Esophagus muscularis mucosa (tissue), 3 donors: ENCODE measurements at regions not wholly inside any gene's neighbourhood (a gene's known extent, or its start where the extent isn't known, plus 50 kb on each side); places are given as distances from the start of the nearest gene placed in this dataset.

Source experiments
- POLR2A ChIP-seq: fragments of 450-650 bp; IDR thresholded peaks from one replicate; pipeline ENCODE4 v1.6.1; 2017; ENCODE audit warnings: antibody characterized with exemption, moderate library complexity, mild to moderate bottlenecking, low read depth
- POLR2AphosphoS5 ChIP-seq, 2 donors: sonication (generic); formaldehyde crosslinking; IDR thresholded peaks; one replicate each; pipeline ENCODE4 v1.6.1; 2017; ENCODE audit warnings: antibody characterized with exemption in 2 of 2
- TF ChIP-seq, protein P1 (sequence below), 3 experiments: fragments of 200-600 bp in 2 of 3; fragments of 450-650 bp in 1 of 3; sonication (generic) in 2 of 3; IDR thresholded peaks; one replicate each; pipeline ENCODE4 v1.5.1; 2017 to 2019; ENCODE audit warnings: antibody characterized with exemption in 3 of 3, mild to moderate bottlenecking in 2 of 3, moderate library complexity in 1 of 3

DNA sequence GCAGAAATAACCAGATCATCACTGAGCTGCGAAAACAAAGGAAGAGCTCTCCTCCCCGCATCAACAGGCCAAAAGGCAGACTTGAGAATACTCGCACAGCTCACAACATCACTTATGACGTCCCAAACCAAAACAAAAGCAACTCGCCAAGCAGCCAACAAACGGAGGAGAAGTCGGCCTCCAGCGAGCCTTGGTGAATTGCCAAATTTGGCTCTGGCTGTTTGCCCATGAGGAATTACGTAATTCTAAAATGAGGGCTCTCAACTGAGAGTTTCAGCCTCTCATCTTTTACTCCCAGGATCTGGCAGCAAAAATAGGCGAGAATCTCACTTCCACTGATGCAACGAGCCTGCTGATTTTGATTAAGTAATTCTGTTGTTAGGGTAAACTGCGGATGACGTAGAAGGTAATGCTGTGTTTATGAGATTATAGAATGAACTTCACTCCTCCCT is 51.7 kb upstream of the SEMA6A start:
- peak; percentile 53 to 66 for TF ChIP-seq POLR2AphosphoS5 (IDR thresholded peaks at IDR 0.05)
- TF ChIP-seq POLR2A, result no peak
- TF ChIP-seq, protein P1, sequence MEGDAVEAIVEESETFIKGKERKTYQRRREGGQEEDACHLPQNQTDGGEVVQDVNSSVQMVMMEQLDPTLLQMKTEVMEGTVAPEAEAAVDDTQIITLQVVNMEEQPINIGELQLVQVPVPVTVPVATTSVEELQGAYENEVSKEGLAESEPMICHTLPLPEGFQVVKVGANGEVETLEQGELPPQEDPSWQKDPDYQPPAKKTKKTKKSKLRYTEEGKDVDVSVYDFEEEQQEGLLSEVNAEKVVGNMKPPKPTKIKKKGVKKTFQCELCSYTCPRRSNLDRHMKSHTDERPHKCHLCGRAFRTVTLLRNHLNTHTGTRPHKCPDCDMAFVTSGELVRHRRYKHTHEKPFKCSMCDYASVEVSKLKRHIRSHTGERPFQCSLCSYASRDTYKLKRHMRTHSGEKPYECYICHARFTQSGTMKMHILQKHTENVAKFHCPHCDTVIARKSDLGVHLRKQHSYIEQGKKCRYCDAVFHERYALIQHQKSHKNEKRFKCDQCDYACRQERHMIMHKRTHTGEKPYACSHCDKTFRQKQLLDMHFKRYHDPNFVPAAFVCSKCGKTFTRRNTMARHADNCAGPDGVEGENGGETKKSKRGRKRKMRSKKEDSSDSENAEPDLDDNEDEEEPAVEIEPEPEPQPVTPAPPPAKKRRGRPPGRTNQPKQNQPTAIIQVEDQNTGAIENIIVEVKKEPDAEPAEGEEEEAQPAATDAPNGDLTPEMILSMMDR (IDR thresholded peaks at IDR 0.05), result no peak
